ENCODE measurements at regions not wholly inside any gene's neighbourhood (a gene's known extent, or its start where the extent isn't known, plus 50 kb on each side); places are given as distances from the start of the nearest gene placed in this dataset.

DNA sequence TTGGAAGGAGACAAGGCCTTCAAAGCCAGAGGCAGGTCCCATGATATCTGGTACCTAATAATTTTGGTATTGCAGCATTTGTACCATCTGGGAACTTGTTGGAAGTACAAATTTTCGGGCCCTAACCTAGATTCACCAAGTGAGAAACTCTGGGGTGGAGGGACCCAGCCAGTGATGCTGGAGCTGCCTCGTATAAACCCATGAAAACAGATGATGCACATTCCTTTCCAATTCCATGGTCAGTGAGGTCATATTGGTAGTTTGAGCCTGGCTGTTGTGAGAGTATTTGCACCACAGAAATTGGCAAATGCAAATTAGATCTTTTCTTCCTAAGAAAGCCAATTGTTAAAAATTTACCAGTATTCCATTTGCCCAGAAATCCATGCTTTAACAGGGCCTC lies 269.6 kb upstream of the PLXNA2 start:
- TF ChIP-seq, protein P1, sequence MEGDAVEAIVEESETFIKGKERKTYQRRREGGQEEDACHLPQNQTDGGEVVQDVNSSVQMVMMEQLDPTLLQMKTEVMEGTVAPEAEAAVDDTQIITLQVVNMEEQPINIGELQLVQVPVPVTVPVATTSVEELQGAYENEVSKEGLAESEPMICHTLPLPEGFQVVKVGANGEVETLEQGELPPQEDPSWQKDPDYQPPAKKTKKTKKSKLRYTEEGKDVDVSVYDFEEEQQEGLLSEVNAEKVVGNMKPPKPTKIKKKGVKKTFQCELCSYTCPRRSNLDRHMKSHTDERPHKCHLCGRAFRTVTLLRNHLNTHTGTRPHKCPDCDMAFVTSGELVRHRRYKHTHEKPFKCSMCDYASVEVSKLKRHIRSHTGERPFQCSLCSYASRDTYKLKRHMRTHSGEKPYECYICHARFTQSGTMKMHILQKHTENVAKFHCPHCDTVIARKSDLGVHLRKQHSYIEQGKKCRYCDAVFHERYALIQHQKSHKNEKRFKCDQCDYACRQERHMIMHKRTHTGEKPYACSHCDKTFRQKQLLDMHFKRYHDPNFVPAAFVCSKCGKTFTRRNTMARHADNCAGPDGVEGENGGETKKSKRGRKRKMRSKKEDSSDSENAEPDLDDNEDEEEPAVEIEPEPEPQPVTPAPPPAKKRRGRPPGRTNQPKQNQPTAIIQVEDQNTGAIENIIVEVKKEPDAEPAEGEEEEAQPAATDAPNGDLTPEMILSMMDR (IDR thresholded peaks at IDR 0.05) = no peak
- H3K27ac ChIP-seq = no peak overlapping the region
- H3K36me3 ChIP-seq = no peaks in the 10 kb centered on the region
- DNase-seq (ENCODE audit: low spot score) (no peak), ATAC-seq (ENCODE audit: insufficient number of reproducible peaks, low FRiP score, low read depth) (no peak)
- H3K27me3 ChIP-seq (replicated peaks; ENCODE audit: insufficient read depth) = no peaks in the 10 kb centered on the region
- H3K4me3 ChIP-seq = no peak overlapping the region
- H3K9me3 ChIP-seq = no peaks in the 10 kb centered on the region
- no peaks in the 10 kb centered on the region for H3K4me1 ChIP-seq (ENCODE audit: control insufficient read depth in 1 of 2, low read depth in 2 of 2)

DNA sequence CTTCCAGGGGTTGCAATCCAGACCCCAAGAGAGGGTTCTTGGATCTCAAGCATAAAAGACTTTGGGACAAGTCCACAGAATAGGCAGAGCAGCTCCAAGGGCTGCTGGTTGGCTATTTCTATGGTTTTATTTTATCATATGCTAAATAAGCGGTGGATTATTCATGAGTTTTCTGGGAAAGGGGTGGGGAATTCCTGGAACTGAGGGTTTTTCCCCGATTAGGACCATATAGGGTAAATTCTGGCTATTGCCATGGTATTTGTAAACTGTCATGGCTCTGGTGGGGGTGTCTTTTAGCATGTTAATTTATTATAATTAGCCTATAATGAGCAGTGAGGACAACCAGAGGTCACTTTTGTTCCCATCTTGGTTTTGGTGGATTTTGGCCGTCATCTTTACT lies 270.9 kb upstream of the PLXNA2 start:
- TF ChIP-seq, protein P1 (IDR thresholded peaks at IDR 0.05) = no peak
- no peak overlapping the region for H3K4me3 ChIP-seq
- H3K9me3 ChIP-seq = no peaks in the 10 kb centered on the region
- ATAC-seq (ENCODE audit: insufficient number of reproducible peaks, low FRiP score, low read depth) (no peak), DNase-seq (ENCODE audit: low spot score) (no peak)
- H3K27ac ChIP-seq = no peak overlapping the region
- H3K27me3 ChIP-seq (replicated peaks; ENCODE audit: insufficient read depth) = no peaks in the 10 kb centered on the region
- no peaks in the 10 kb centered on the region for H3K36me3 ChIP-seq
- no peaks in the 10 kb centered on the region for H3K4me1 ChIP-seq (ENCODE audit: control insufficient read depth in 1 of 2, low read depth in 2 of 2)

DNA sequence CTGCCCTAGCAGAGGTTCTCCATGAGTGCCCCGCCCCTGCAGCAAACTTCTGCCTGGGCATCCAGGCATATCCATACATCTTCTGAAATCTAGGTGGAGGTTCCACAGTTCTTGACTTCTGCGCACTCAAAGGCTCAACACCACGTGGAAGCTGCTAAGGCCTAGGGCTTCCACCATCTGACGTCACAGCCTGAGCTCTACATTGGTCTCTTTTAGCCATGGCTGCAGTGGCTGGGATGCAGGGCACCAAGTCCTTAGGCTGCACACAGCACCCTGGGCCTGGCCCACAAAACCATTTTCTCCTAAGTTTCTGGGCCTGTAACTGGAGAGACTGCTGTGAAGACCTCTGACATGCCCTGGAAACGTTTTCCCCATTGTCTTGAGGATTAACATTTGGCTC lies 272.6 kb upstream of the PLXNA2 start:
- Histone ChIP-seq H3K27ac (no peak overlapping the region), H3K36me3 (no peaks in the 10 kb centered on the region), H3K4me3 (no peak overlapping the region), H3K27me3 (replicated peaks; ENCODE audit: insufficient read depth) (no peaks in the 10 kb centered on the region), H3K4me1 (ENCODE audit: control insufficient read depth in 1 of 2, low read depth in 2 of 2) (no peaks in the 10 kb centered on the region), H3K9me3 (no peaks in the 10 kb centered on the region)
- TF ChIP-seq, protein P1 (IDR thresholded peaks at IDR 0.05) = no peak
- no peak for DNase-seq (ENCODE audit: low spot score)
- ATAC-seq (ENCODE audit: insufficient number of reproducible peaks, low FRiP score, low read depth) = no peak

DNA sequence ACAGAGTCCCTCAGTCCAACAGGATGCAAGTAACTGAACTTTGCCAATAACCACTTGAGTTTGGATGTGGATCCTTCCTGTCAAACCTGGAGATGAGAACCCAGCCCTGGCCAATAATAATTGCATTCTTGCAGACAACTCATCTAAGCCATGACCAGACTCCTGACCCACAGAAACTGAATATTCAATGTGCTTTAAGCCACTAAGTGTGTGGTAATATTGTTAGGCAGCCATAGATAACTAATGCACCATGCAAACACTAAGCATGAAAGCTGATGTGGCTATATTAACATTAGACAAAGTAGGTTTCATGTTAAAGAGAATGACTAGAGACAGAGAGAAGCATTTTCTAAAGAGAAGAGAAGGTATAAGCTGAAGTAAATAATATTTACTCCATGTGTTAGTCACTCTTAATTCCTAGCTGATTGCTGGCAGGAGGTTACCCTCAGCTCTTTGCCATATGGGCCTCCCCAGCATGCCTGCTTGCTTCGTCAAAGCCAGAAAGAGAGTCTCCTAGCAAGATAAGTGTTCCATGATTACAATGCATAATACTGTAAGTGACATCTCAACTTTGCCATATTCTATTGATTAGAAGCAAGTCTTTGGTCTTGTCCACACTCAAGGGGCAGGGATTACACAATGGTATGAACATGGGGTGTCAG lies 276.4 kb upstream of the PLXNA2 start:
- Histone ChIP-seq H3K27ac (no peak overlapping the region), H3K36me3 (no peaks in the 10 kb centered on the region), H3K4me3 (no peak overlapping the region), H3K9me3 (no peaks in the 10 kb centered on the region), H3K4me1 (ENCODE audit: control insufficient read depth in 1 of 2, low read depth in 2 of 2) (no peaks in the 10 kb centered on the region), H3K27me3 (replicated peaks; ENCODE audit: insufficient read depth) (no peaks in the 10 kb centered on the region)
- ATAC-seq (ENCODE audit: insufficient number of reproducible peaks, low FRiP score, low read depth) = no peak
- TF ChIP-seq, protein P1 (IDR thresholded peaks at IDR 0.05) = no peak
- DNase-seq (ENCODE audit: low spot score) = no peak

DNA sequence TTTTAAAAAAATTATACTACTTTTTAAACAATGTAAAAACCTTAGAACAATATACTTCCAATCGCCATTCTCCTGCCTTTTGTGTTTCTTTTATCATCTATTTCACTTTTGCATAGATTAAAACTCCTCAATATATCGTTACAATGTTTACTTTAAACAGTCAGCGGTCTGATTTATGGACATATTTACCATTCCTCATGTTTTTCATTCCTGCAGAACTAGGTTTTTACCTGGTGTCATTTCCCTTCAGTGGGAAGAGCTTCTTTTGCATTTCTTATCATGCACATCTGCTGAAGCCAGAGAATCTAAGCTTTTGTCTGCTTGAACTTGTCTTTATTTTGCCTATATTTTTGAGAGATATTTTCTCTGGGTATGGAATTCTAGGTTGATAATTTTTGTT lies 277.4 kb upstream of the PLXNA2 start:
- Histone ChIP-seq H3K9me3 (no peaks in the 10 kb centered on the region), H3K27me3 (replicated peaks; ENCODE audit: insufficient read depth) (no peaks in the 10 kb centered on the region), H3K27ac (no peak overlapping the region), H3K4me1 (ENCODE audit: control insufficient read depth in 1 of 2, low read depth in 2 of 2) (no peaks in the 10 kb centered on the region), H3K4me3 (no peak overlapping the region), H3K36me3 (no peaks in the 10 kb centered on the region)
- TF ChIP-seq, protein P1 (IDR thresholded peaks at IDR 0.05) = no peak
- ATAC-seq (ENCODE audit: insufficient number of reproducible peaks, low FRiP score, low read depth) (no peak), DNase-seq (ENCODE audit: low spot score) (no peak)

All from thoracic aorta (tissue), 2 donors.